ENCODE measurements at regions not wholly inside any gene's neighbourhood (a gene's known extent, or its start where the extent isn't known, plus 50 kb on each side); places are given as distances from the start of the nearest gene placed in this dataset.

- TF ChIP-seq CTCF (conservative IDR thresholded peaks at IDR 0.05; ENCODE audit: low read length) (no peak), EZH2phosphoT487 (IDR thresholded peaks at IDR 0.05; ENCODE audit: borderline replicate concordance, low read depth, low read length) (no peak)
These were observed 460.3 kb downstream of the KLF12 start for GRCh38 chr13:73673931-73674330.
